Liver (tissue), 8 donors: ENCODE measurements at regions not wholly inside any gene's neighbourhood (a gene's known extent, or its start where the extent isn't known, plus 50 kb on each side); places are given as distances from the start of the nearest gene placed in this dataset.
A peak's percentile ranks its signal among the peaks of the same experiment; 100 is the strongest.

Source experiments
- DNase-seq: peaks from one replicate; pipeline ENCODE4 v3.0.0-alpha.2; 2017; ENCODE audit warnings: low spot score
- H3K27ac ChIP-seq, 2 donors: one replicate each; pipeline ENCODE4 v1.7.0; 2013; ENCODE audit warnings: inconsistent platforms in 2 of 2, low read length in 2 of 2, control low read depth in 1 of 2, low read depth in 1 of 2, mild to moderate bottlenecking in 1 of 2
- H3K27me3 ChIP-seq, 4 donors: one replicate each; pipeline versions ENCODE4 v1.6.1 to v1.7.0; 2013; ENCODE audit warnings: low read length in 3 of 4, inconsistent platforms in 1 of 4, mild to moderate bottlenecking in 1 of 4, moderate library complexity in 1 of 4; ENCODE audit not compliant: control insufficient read depth in 4 of 4, insufficient read depth in 4 of 4
- H3K36me3 ChIP-seq, 4 donors: one replicate each; pipeline versions ENCODE4 v1.6.1 to v1.7.0; 2013; ENCODE audit warnings: low read length in 3 of 4, mild to moderate bottlenecking in 3 of 4, low read depth in 1 of 4, moderate library complexity in 1 of 4; ENCODE audit not compliant: control insufficient read depth in 4 of 4, insufficient read depth in 3 of 4
- H3K4me1 ChIP-seq, 4 donors: one replicate each; pipeline versions ENCODE4 v1.6.1 to v1.7.0; 2013; ENCODE audit warnings: low read length in 3 of 4, mild to moderate bottlenecking in 3 of 4, moderate library complexity in 1 of 4; ENCODE audit not compliant: control insufficient read depth in 4 of 4, insufficient read depth in 4 of 4
- H3K4me3 ChIP-seq, 3 donors: one replicate each; pipeline versions ENCODE4 v1.6.1 to v1.7.0; 2013; ENCODE audit warnings: low read length in 3 of 3, control low read depth in 1 of 3, low read depth in 1 of 3, mild to moderate bottlenecking in 1 of 3
- H3K9ac ChIP-seq, 2 donors: one replicate each; pipeline ENCODE4 v1.7.0; 2013; ENCODE audit warnings: low read length in 2 of 2, mild to moderate bottlenecking in 2 of 2, moderate library complexity in 2 of 2, control low read depth in 1 of 2, low read depth in 1 of 2
- H3K9me3 ChIP-seq, 4 donors: one replicate each; pipeline versions ENCODE4 v1.6.1 to v1.7.0; 2013; ENCODE audit warnings: low read length in 3 of 4; ENCODE audit not compliant: control insufficient read depth in 4 of 4
- EGR1 ChIP-seq, 2 donors: IDR thresholded peaks; 2 replicates each; pipeline ENCODE4 v1.6.1; 2016 to 2018; ENCODE audit warnings: antibody characterized with exemption in 2 of 2, low read depth in 2 of 2
- FOXA1 ChIP-seq: IDR thresholded peaks from 2 replicates; pipeline ENCODE4 v1.6.1; 2016; ENCODE audit warnings: antibody characterized with exemption
- FOXA2 ChIP-seq: IDR thresholded peaks from 2 replicates; pipeline ENCODE4 v1.6.1; 2016; ENCODE audit warnings: antibody characterized with exemption
- GABPA ChIP-seq, 2 donors: IDR thresholded peaks in 1 of 2; conservative IDR thresholded peaks in 1 of 2; 2 replicates each; pipeline ENCODE4 v1.6.1; 2016; ENCODE audit warnings: antibody characterized with exemption in 2 of 2, mild to moderate bottlenecking in 1 of 2, moderate library complexity in 1 of 2
- HNF4A ChIP-seq, 2 donors: conservative IDR thresholded peaks; 2 replicates each; pipeline ENCODE4 v1.6.1; 2016; ENCODE audit warnings: antibody characterized with exemption in 2 of 2, mild to moderate bottlenecking in 2 of 2
- HNF4G ChIP-seq: IDR thresholded peaks from 2 replicates; pipeline ENCODE4 v1.6.1; 2016; ENCODE audit warnings: antibody characterized with exemption
- JUND ChIP-seq, 2 donors: IDR thresholded peaks; 2 replicates each; pipeline ENCODE4 v1.6.1; 2016; ENCODE audit warnings: antibody characterized with exemption in 2 of 2
- NR2F2 ChIP-seq: IDR thresholded peaks from 2 replicates; pipeline ENCODE4 v1.6.1; 2016; ENCODE audit warnings: antibody characterized with exemption
- RXRA ChIP-seq, 2 donors: IDR thresholded peaks; 2 replicates each; pipeline ENCODE4 v1.6.1; 2017 to 2018; ENCODE audit warnings: antibody characterized with exemption in 2 of 2, mild to moderate bottlenecking in 1 of 2
- SP1 ChIP-seq: IDR thresholded peaks from 2 replicates; pipeline ENCODE4 v1.6.1; 2018; ENCODE audit warnings: antibody characterized with exemption, mild to moderate bottlenecking
- TAF1 ChIP-seq: conservative IDR thresholded peaks from 2 replicates; pipeline ENCODE4 v1.6.1; 2016; ENCODE audit warnings: antibody characterized with exemption, mild to moderate bottlenecking
- YY1 ChIP-seq: IDR thresholded peaks from 2 replicates; pipeline ENCODE4 v1.6.1; 2016; ENCODE audit warnings: antibody characterized with exemption, mild to moderate bottlenecking
- WGBS: extraction: QIAGEN DNeasy Blood & Tissue Kit; methylation state at CpG from one replicate; pipeline ENCODE4 v1.1.7; 2013; 5-methylcytosine and 5-hydroxymethylcytosine counted together
- TF ChIP-seq, protein P1 (sequence below): IDR thresholded peaks from 2 replicates; pipeline ENCODE4 v1.6.1; 2016; ENCODE audit warnings: antibody characterized with exemption
- TF ChIP-seq, protein P2 (sequence below): IDR thresholded peaks from 2 replicates; pipeline ENCODE4 v1.6.1; 2016; ENCODE audit warnings: antibody characterized with exemption
- TF ChIP-seq, protein P3 (sequence below): IDR thresholded peaks from 2 replicates; pipeline ENCODE4 v1.6.1; 2016; ENCODE audit warnings: antibody characterized with exemption
- TF ChIP-seq, protein P4 (sequence below): fragments of 150-350 bp; IDR thresholded peaks from 2 replicates; pipeline ENCODE4 v1.5.1; 2017; ENCODE audit warnings: improper control_type of control experiment, low read depth, low read length; ENCODE audit not compliant: missing input control
- TF ChIP-seq, protein P5 (sequence below): IDR thresholded peaks from 2 replicates; pipeline ENCODE4 v1.6.1; 2016; ENCODE audit warnings: antibody characterized with exemption, mild to moderate bottlenecking
- donor health status: healthy.
- donor health status: healthy.
- donor health status: healthy.
- donor health status: healthy.
- donor health status: healthy.

DNA sequence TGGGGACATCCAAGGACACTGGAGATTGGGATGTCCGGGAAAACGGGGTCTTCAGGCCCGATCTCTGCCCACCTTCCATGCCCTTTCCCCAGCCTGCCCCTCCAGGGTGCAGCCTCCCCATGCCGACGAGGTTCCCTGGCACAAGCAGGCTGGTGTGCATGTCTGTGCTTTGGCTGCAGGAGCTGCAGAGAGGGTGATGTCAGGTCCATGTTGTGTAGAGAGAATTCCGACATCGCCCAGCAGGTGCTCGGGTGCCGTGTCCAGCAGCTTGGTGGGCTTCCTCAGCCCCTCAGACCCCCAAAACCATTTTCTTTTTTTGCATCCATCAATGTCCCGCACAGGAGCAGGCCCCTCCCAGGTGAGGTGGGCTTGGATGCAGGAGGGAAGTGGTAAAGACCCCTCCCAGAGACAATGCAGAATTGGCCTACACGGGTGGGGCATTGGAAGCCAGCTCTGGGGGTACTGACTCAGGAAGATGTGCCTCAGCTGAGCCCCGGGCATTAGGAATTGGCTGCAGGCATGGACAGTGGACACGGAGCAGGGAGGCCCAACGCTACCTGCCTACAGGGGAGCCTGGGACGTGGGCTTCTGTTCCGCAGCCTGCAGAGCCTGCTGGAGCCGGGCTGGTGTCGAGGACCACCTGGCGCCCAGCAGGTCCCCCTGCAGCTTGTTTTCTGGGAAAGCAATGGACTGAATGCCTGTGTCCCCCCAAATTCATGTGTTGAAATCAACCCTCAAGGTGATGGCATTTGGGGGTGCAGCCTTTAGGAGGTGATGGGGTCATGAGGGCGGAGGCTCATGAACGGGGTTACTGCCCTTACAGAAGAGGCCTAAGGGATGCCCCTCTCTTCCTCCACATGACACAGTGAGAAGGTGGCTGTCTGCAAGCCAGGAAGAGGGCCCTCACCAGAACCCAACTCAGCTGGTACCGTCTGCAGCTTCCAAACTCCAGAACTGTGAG lies 97.5 kb downstream of the METRNL start (continued):
- TF ChIP-seq EGR1 (IDR thresholded peaks at IDR 0.05; ENCODE audit: low read depth in 2 of 2), result no peak
- TF ChIP-seq HNF4A (conservative IDR thresholded peaks at IDR 0.05), result no peak
- no peak for TF ChIP-seq NR2F2
- TF ChIP-seq GABPA (IDR thresholded peaks at IDR 0.05 in 1 of 2, conservative IDR thresholded peaks at IDR 0.05 in 1 of 2), result no peak

DNA sequence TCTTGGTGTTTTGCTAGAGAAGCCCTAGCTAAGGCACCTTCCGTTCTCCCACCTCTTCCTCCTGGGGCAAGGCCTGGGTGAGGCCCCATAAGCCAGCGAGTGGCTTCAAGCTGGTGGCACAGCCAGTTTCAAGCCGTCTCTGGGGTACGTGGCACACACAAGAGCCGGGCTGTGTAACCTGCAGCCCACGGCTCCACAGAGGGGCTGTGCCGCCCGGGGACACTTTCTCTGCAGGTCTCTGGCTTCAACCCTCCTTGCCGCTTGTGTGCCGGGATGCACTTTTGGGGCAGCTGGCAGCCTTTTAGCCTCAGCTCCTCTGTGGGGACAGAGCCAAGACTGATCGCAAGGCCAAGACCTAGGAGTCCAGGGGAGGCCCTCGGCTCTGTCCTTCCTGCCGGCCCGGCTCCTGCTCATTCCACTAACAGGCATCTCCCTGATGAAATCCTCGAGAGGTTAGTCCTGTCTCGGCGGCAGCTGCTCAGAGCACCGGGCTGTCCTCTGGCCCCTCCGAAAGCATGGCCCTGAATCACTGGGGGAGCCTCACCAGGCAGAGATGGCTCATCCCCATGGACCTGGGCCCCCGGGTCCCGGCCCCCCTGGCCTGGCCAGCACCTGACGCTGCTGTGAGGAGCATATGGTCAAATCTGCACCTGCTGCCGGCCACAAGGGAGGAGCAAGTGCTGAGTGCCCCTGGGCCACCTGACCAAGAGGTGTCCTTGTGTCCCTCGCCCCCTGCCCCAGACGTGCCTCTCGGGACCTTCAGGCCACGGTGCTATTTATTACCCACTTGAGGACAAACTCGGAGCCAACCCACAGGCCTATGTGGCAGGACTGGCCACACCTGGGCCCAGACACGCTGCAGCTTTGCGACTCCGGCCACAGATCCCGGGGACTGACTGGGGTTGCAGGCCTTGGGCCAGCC lies 98.5 kb downstream of the METRNL start:
- H3K9me3 ChIP-seq, result no peaks in the 10 kb centered on the region
- peak; percentile 31 for DNase-seq
- 97% methylated on average over 32 of the region's 32 CpGs for WGBS

DNA sequence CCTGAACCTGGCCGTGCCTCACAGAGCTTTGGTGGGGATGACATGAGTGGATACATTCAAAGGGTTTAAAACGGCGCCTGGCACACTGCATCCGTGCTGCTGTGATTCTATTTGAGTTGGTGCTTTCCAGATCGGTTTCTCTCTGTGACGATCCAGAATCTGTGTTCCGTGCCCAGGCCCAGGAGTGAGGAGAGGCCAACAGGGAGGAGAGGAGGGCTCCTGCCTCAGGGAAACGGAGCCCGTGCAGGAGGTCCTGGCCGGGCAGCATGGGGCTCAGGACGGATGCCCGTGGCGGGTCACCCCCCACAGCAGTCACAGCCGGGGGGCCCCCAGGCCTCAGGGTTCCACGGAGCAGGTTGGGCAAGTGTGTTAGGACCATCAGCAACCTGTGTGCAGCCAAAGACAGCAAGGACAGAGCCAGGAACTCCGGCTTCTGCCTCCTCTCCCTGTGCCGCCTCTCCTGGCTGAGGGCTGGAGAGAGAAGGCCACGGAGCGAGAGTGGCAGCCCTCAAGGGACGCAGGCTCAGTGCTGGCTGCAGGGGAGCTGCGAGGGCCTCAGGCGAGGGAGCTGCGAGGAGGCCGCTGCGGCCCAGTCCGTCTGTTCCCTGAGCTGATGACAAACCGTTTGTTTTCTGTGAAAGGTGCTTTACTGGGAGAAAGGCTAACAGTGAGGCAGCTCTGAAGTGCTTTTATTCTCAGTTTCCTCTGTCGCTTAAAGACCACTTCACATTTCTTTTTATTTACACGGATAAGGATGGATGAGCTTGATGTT lies 99.3 kb downstream of the METRNL start:
- H3K4me1 ChIP-seq, result peaks cover 0 to 17% (median 11%) of the 10 kb centered on the region in 4 donors
- DNase-seq, result peak; percentile 28
- no peak overlapping the region for H3K27ac ChIP-seq
- no peak overlapping the region for H3K4me3 ChIP-seq
- no peaks in the 10 kb centered on the region for H3K9me3 ChIP-seq
- 96% methylated on average over 29 of the region's 29 CpGs for WGBS
- H3K9ac ChIP-seq, result no peak overlapping the region
- H3K27me3 ChIP-seq, result no peaks in the 10 kb centered on the region
- no peaks in the 10 kb centered on the region for H3K36me3 ChIP-seq
- TF ChIP-seq YY1, result no peak
- TF ChIP-seq FOXA1, result no peak
- TF ChIP-seq, protein P1, sequence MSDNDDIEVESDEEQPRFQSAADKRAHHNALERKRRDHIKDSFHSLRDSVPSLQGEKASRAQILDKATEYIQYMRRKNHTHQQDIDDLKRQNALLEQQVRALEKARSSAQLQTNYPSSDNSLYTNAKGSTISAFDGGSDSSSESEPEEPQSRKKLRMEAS, result no peak
- TF ChIP-seq TAF1, result no peak
- TF ChIP-seq JUND (IDR thresholded peaks at IDR 0.05), result no peak
- TF ChIP-seq NR2F2, result no peak
- TF ChIP-seq, protein P2, sequence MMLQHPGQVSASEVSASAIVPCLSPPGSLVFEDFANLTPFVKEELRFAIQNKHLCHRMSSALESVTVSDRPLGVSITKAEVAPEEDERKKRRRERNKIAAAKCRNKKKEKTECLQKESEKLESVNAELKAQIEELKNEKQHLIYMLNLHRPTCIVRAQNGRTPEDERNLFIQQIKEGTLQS, result no peak
- TF ChIP-seq HNF4A (conservative IDR thresholded peaks at IDR 0.05), result no peak
- TF ChIP-seq, protein P3, sequence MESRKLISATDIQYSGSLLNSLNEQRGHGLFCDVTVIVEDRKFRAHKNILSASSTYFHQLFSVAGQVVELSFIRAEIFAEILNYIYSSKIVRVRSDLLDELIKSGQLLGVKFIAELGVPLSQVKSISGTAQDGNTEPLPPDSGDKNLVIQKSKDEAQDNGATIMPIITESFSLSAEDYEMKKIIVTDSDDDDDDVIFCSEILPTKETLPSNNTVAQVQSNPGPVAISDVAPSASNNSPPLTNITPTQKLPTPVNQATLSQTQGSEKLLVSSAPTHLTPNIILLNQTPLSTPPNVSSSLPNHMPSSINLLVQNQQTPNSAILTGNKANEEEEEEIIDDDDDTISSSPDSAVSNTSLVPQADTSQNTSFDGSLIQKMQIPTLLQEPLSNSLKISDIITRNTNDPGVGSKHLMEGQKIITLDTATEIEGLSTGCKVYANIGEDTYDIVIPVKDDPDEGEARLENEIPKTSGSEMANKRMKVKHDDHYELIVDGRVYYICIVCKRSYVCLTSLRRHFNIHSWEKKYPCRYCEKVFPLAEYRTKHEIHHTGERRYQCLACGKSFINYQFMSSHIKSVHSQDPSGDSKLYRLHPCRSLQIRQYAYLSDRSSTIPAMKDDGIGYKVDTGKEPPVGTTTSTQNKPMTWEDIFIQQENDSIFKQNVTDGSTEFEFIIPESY, result no peak
- TF ChIP-seq EGR1 (IDR thresholded peaks at IDR 0.05; ENCODE audit: low read depth in 2 of 2), result no peak
- TF ChIP-seq SP1, result no peak
- TF ChIP-seq, protein P4, sequence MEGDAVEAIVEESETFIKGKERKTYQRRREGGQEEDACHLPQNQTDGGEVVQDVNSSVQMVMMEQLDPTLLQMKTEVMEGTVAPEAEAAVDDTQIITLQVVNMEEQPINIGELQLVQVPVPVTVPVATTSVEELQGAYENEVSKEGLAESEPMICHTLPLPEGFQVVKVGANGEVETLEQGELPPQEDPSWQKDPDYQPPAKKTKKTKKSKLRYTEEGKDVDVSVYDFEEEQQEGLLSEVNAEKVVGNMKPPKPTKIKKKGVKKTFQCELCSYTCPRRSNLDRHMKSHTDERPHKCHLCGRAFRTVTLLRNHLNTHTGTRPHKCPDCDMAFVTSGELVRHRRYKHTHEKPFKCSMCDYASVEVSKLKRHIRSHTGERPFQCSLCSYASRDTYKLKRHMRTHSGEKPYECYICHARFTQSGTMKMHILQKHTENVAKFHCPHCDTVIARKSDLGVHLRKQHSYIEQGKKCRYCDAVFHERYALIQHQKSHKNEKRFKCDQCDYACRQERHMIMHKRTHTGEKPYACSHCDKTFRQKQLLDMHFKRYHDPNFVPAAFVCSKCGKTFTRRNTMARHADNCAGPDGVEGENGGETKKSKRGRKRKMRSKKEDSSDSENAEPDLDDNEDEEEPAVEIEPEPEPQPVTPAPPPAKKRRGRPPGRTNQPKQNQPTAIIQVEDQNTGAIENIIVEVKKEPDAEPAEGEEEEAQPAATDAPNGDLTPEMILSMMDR, result no peak
- TF ChIP-seq HNF4G, result no peak
- no peak for TF ChIP-seq FOXA2
- no peak for TF ChIP-seq RXRA (IDR thresholded peaks at IDR 0.05)
- TF ChIP-seq, protein P5, sequence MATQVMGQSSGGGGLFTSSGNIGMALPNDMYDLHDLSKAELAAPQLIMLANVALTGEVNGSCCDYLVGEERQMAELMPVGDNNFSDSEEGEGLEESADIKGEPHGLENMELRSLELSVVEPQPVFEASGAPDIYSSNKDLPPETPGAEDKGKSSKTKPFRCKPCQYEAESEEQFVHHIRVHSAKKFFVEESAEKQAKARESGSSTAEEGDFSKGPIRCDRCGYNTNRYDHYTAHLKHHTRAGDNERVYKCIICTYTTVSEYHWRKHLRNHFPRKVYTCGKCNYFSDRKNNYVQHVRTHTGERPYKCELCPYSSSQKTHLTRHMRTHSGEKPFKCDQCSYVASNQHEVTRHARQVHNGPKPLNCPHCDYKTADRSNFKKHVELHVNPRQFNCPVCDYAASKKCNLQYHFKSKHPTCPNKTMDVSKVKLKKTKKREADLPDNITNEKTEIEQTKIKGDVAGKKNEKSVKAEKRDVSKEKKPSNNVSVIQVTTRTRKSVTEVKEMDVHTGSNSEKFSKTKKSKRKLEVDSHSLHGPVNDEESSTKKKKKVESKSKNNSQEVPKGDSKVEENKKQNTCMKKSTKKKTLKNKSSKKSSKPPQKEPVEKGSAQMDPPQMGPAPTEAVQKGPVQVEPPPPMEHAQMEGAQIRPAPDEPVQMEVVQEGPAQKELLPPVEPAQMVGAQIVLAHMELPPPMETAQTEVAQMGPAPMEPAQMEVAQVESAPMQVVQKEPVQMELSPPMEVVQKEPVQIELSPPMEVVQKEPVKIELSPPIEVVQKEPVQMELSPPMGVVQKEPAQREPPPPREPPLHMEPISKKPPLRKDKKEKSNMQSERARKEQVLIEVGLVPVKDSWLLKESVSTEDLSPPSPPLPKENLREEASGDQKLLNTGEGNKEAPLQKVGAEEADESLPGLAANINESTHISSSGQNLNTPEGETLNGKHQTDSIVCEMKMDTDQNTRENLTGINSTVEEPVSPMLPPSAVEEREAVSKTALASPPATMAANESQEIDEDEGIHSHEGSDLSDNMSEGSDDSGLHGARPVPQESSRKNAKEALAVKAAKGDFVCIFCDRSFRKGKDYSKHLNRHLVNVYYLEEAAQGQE, result no peak
- no peak for TF ChIP-seq GABPA (IDR thresholded peaks at IDR 0.05 in 1 of 2, conservative IDR thresholded peaks at IDR 0.05 in 1 of 2)

More for the DNA sequence above, 98.5 kb downstream of the METRNL start:
- H3K27ac ChIP-seq, result no peak overlapping the region
- no peaks in the 10 kb centered on the region for H3K36me3 ChIP-seq
- H3K27me3 ChIP-seq, result no peaks in the 10 kb centered on the region
- no peak overlapping the region for H3K4me3 ChIP-seq
- no peak for TF ChIP-seq JUND (IDR thresholded peaks at IDR 0.05)
- TF ChIP-seq SP1, result no peak
- TF ChIP-seq RXRA (IDR thresholded peaks at IDR 0.05), result no peak
- TF ChIP-seq HNF4A (conservative IDR thresholded peaks at IDR 0.05), result no peak
- no peak for TF ChIP-seq HNF4G
- TF ChIP-seq NR2F2, result no peak
- peaks cover 0 to 21% (median 13%) of the 10 kb centered on the region in 4 donors for H3K4me1 ChIP-seq
- H3K9ac ChIP-seq, result no peak overlapping the region
